ENCODE measurements at regions not wholly inside any gene's neighbourhood (a gene's known extent, or its start where the extent isn't known, plus 50 kb on each side); places are given as distances from the start of the nearest gene placed in this dataset.

DNA sequence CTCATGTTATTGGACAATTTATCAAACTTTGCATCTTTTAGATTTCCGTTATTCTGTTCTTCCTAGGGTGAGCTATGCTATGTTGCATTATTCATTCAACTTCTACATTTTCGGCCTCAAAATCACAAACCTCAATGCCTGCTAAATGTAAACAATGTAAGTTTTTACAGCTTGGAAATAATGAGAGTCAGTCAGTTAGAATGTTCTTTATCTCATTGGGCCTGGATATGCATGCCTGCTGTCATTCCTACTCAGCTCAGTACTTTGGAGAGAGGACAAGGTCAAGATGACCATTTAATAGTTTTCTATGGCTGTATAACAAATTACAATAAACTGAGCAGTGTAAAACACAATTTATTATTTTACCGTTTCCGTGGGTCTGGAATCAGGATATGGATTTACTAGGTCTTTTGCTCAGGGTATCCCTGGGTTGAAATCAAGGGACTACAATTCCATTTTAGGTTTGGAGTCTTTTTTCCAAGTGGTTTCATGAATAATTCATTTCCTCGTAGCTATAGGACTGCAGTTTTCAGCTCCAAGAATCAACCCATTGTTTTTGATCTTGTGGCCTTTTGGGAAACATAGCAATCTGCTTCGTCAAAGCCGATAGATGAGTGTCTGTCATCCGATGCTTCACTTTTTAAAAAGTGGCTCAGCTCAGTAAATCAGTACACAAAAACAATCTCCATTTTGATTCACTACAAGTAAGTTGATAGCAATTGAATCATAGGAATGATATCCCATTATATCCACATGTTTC, 1143.2 kb upstream of the CDH6 start:
- TF ChIP-seq, protein P1, sequence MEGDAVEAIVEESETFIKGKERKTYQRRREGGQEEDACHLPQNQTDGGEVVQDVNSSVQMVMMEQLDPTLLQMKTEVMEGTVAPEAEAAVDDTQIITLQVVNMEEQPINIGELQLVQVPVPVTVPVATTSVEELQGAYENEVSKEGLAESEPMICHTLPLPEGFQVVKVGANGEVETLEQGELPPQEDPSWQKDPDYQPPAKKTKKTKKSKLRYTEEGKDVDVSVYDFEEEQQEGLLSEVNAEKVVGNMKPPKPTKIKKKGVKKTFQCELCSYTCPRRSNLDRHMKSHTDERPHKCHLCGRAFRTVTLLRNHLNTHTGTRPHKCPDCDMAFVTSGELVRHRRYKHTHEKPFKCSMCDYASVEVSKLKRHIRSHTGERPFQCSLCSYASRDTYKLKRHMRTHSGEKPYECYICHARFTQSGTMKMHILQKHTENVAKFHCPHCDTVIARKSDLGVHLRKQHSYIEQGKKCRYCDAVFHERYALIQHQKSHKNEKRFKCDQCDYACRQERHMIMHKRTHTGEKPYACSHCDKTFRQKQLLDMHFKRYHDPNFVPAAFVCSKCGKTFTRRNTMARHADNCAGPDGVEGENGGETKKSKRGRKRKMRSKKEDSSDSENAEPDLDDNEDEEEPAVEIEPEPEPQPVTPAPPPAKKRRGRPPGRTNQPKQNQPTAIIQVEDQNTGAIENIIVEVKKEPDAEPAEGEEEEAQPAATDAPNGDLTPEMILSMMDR (IDR thresholded peaks at IDR 0.05) = no peak
- H3K27ac ChIP-seq (ENCODE audit: low read length) = no peak overlapping the region
- H3K27me3 Mint-ChIP-seq (ENCODE audit: low read depth in 2 of 2) = no peaks in the 10 kb centered on the region
- no peaks in the 10 kb centered on the region for H3K4me1 Mint-ChIP-seq
- intact Hi-C loops (cut with micrococcal nuclease) = no loop called here
- no peaks in the 10 kb centered on the region for H3K36me3 ChIP-seq (ENCODE audit: control insufficient read depth, insufficient read depth, low read length)
- peaks cover 6% of the 10 kb centered on the region for H3K9me3 ChIP-seq (ENCODE audit: control insufficient read depth, insufficient read depth, low read length)
- peaks cover 1% of the 10 kb centered on the region for H3K36me3 Mint-ChIP-seq
- DNase-seq (no peak), ATAC-seq (no peak)
- no peak overlapping the region for H3K4me3 ChIP-seq (ENCODE audit: low read length)
- no peak overlapping the region for H3K4me3 Mint-ChIP-seq
- H3K27me3 ChIP-seq (ENCODE audit: control insufficient read depth, insufficient read depth, low read length) = no peaks in the 10 kb centered on the region
- H3K27ac Mint-ChIP-seq = no peak overlapping the region
- no peaks in the 10 kb centered on the region for H3K4me1 ChIP-seq (ENCODE audit: control insufficient read depth, insufficient read depth, low read length)
- peaks cover 8 to 19% of the 10 kb centered on the region in 2 donors for H3K9me3 Mint-ChIP-seq
- 81% methylated on average over 5 of the region's 8 CpGs for WGBS (ENCODE audit: insufficient coverage)

DNA sequence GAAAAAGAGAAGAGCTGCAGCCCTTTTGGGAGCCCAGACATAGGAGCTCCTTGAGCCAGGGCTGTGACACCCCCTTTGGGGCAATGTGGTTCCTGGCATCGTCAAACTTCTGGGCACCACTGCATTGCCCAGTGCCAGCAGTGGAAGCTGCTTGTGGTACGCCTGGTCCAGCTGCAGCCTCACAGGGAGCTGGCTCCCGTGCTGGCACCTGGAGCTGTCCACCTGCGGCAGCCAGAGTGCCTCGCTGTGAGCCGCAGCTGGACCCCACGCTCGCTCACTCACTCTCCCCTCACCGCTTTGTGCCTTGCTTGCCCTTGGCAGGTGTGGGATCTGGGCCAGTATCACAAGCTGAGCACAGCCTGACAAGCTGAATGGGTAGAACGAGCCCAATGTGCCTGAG, 1150.8 kb upstream of the CDH6 start:
- H3K9me3 Mint-ChIP-seq = peaks cover 9 to 15% of the 10 kb centered on the region in 2 donors
- ATAC-seq = no peak

DNA sequence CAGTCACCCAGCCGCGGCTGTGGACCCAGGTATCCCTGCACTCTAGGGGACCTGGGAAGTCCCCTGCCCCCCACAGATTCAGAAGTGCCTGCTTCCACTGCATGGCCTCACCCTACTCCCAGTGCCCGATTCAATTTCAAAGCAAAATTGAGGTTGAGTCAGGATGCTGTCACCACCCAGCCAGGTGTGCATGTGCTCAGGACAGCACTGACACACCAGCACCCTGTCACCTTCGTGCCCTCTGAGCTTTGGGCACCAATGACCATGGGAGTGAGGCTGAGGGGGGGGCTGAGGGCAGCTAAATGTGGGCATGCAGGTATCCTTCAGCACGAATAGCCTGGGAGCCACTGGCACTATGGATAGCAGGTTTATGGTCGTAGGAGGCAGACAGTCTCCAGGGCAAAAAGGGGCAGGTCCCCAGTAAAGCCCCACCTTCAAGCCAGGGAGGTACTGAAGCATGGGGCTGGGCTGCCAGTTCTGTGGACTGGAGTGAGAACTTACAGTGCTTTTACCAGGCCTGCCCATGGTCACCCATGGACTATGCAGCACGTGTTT, 1151.6 kb upstream of the CDH6 start:
- DNase-seq (no peak), ATAC-seq (no peak)
- no peaks in the 10 kb centered on the region for H3K4me1 ChIP-seq (ENCODE audit: control insufficient read depth, insufficient read depth, low read length)
- intact Hi-C loops (cut with micrococcal nuclease) = no loop called here
- Mint-ChIP-seq H3K4me3 (no peak overlapping the region), H3K27ac (no peak overlapping the region), H3K4me1 (no peaks in the 10 kb centered on the region), H3K9me3 (peaks cover 10% of the 10 kb centered on the region in 2 donors), H3K36me3 (no peaks in the 10 kb centered on the region), H3K27me3 (ENCODE audit: low read depth in 2 of 2) (no peaks in the 10 kb centered on the region)
- TF ChIP-seq, protein P1 (IDR thresholded peaks at IDR 0.05) = no peak
- H3K9me3 ChIP-seq (ENCODE audit: control insufficient read depth, insufficient read depth, low read length) = peaks cover under 1% of the 10 kb centered on the region
- H3K27me3 ChIP-seq (ENCODE audit: control insufficient read depth, insufficient read depth, low read length) = no peaks in the 10 kb centered on the region
- WGBS (ENCODE audit: insufficient coverage) = 83% methylated on average over 7 of the region's 7 CpGs
- no peaks in the 10 kb centered on the region for H3K36me3 ChIP-seq (ENCODE audit: control insufficient read depth, insufficient read depth, low read length)
- no peak overlapping the region for H3K27ac ChIP-seq (ENCODE audit: low read length)
- H3K4me3 ChIP-seq (ENCODE audit: low read length) = no peak overlapping the region

More for the DNA sequence above, 1150.8 kb upstream of the CDH6 start:
- Mint-ChIP-seq H3K4me3 (no peak overlapping the region), H3K4me1 (no peaks in the 10 kb centered on the region), H3K36me3 (no peaks in the 10 kb centered on the region), H3K27ac (no peak overlapping the region), H3K27me3 (ENCODE audit: low read depth in 2 of 2) (no peaks in the 10 kb centered on the region)
- 84% methylated on average over 10 of the region's 10 CpGs for WGBS (ENCODE audit: insufficient coverage)
- Histone ChIP-seq H3K4me3 (ENCODE audit: low read length) (no peak overlapping the region), H3K36me3 (ENCODE audit: control insufficient read depth, insufficient read depth, low read length) (no peaks in the 10 kb centered on the region), H3K9me3 (ENCODE audit: control insufficient read depth, insufficient read depth, low read length) (peaks cover 3% of the 10 kb centered on the region), H3K27me3 (ENCODE audit: control insufficient read depth, insufficient read depth, low read length) (no peaks in the 10 kb centered on the region), H3K27ac (ENCODE audit: low read length) (no peak overlapping the region), H3K4me1 (ENCODE audit: control insufficient read depth, insufficient read depth, low read length) (no peaks in the 10 kb centered on the region)
- TF ChIP-seq, protein P1 (IDR thresholded peaks at IDR 0.05) = no peak
- DNase-seq = no peak
- intact Hi-C loops (cut with micrococcal nuclease) = no loop called here
